Heart right ventricle (tissue), 16 donors: ENCODE measurements at regions not wholly inside any gene's neighbourhood (a gene's known extent, or its start where the extent isn't known, plus 50 kb on each side); places are given as distances from the start of the nearest gene placed in this dataset.

Experiments used
- ATAC-seq, 8 donors: fragments of 200-7000 bp; cut with Tn5 transposase; one replicate each; pipeline ENCODE4 v1.9.1; 2020; ENCODE audit warnings: mild to moderate bottlenecking in 8 of 8, moderate library complexity in 8 of 8, moderate number of reproducible peaks in 1 of 8
- DNase-seq, 2 donors: peaks; one replicate each; pipeline ENCODE4 v3.0.0-alpha.2; 2020
- H3K27ac ChIP-seq, 10 donors: fragments of 200-600 bp; sonication (generic) in 2 of 10; one replicate each; pipeline versions ENCODE4 v1.5.0 to v1.8.0; 2020 to 2022; ENCODE audit warnings: mild to moderate bottlenecking in 3 of 10
- H3K27me3 ChIP-seq, 7 donors: fragments of 200-600 bp; one replicate each; pipeline ENCODE4 v1.8.0; 2021 to 2022; ENCODE audit warnings: mild to moderate bottlenecking in 2 of 7
- H3K36me3 ChIP-seq, 9 donors: fragments of 200-600 bp; sonication (generic) in 1 of 9; one replicate each; pipeline versions ENCODE4 v1.5.0 to v1.8.0; 2020 to 2022; ENCODE audit warnings: mild to moderate bottlenecking in 2 of 9
- H3K4me1 ChIP-seq, 9 donors: fragments of 200-600 bp; sonication (generic) in 1 of 9; one replicate each; pipeline versions ENCODE4 v1.5.0 to v1.8.0; 2020 to 2022; ENCODE audit warnings: mild to moderate bottlenecking in 4 of 9
- H3K4me3 ChIP-seq, 10 donors: fragments of 200-600 bp; sonication (generic) in 2 of 10; one replicate each; pipeline versions ENCODE4 v1.5.0 to v1.8.0; 2020 to 2022; ENCODE audit warnings: mild to moderate bottlenecking in 7 of 10, moderate library complexity in 2 of 10
- H3K9me3 ChIP-seq, 11 donors: fragments of 200-600 bp in 10 of 11; sonication (generic) in 2 of 11; one replicate each; pipeline versions ENCODE4 v1.5.0 to v1.8.0; 2013 to 2022; ENCODE audit warnings: mild to moderate bottlenecking in 2 of 11, control low read depth in 1 of 11, moderate library complexity in 1 of 11
- CTCF ChIP-seq, 9 donors: fragments of 200-600 bp; sonication (generic) in 2 of 9; IDR thresholded peaks; one replicate each; pipeline versions ENCODE4 v1.5.0 to v1.8.0; 2021 to 2022; ENCODE audit warnings: antibody characterized with exemption in 9 of 9, mild to moderate bottlenecking in 5 of 9, moderate library complexity in 1 of 9
- WGBS, 2 donors: extraction: QIAGEN DNeasy Blood & Tissue Kit; methylation state at CpG; one replicate each; pipeline ENCODE4 v1.1.7; 2013; ENCODE audit warnings: inconsistent platforms in 1 of 2; 5-methylcytosine and 5-hydroxymethylcytosine counted together
- intact Hi-C, 10 donors: fragments of 100-400 bp; cut with DNase I; formaldehyde crosslinking; loops; one replicate each; pipeline versions ENCODE4 v1.11.1 to v1.14.2; 2022
- donor health status: Arrhythmogenic right ventricular cardiomyopathy.
- donor health status: ischemic (EF 13 %, LVEDD 7.1; RV severe dilation, severe dysfunction).
- donor health status: healthy with polysubstance abuse.
- donor health status: DM: no; HTN: yes; CAD: no.
- donor health status: DM: no; HTN: no; CAD: no.
- donor health status: ischemic (EF 25% LVEDD 6.9; RV normal size, moderate dysfunction).
- donor health status: ischemic (EF 25% LVEDD 5.7; RV mildly dilated, moderate dysfunction).
- donor health status: healthy.
- donor health status: DM: yes; HTN: yes; CAD: no.
- donor health status: Ischemic cardiomyopathy.
- donor health status: ischemic (EF 35%, LVEDD 5.7; RV mildly dilated, moderate dysfunction).
- donor health status: nonischemic (EF 11% LVEDD 7.7; RV severe dilation, severe dysfunction).
- donor health status: DM: yes; HTN: yes; CAD: no.
- donor health status: PGD.
- donor health status: ischemic (EF 29% LVEDD 5.4; RV normal size, mild dysfunction).
- donor health status: nonischemic (EF 23%, LVEDD 6.1; RV moderate dilation, normal function).

- peaks cover 0 to 5% (median 0%) of the 10 kb centered on the region in 9 donors for H3K4me1 ChIP-seq
- no peak overlapping the region for H3K4me3 ChIP-seq
- no peaks in the 10 kb centered on the region for H3K36me3 ChIP-seq
- H3K9me3 ChIP-seq, result peaks cover 0 to 7% (median 0%) of the 10 kb centered on the region in 11 donors
- H3K27ac ChIP-seq, result no peak overlapping the region
- intact Hi-C loops, result loop anchor here in 3 of 10 donors (5.0 kb wide), 2 partner anchors 232 to 237 kb away; no protein-coding TSS in a partner anchor
- no peak for ATAC-seq
- 79 to 86% methylated on average over 4 of the region's 4 CpGs for WGBS, 2 donors
- no peak for TF ChIP-seq CTCF (IDR thresholded peaks at IDR 0.05)
- H3K27me3 ChIP-seq, result peaks cover 0 to 11% (median 0%) of the 10 kb centered on the region in 7 donors
- DNase-seq, result no peak
Observed at GRCh38 chr12:5204831-5205230, 161.2 kb downstream of the KCNA5 start.

- 94 to 95% methylated on average over 6 of the region's 6 CpGs for WGBS, 2 donors
- no peak overlapping the region for H3K4me3 ChIP-seq
- TF ChIP-seq CTCF (IDR thresholded peaks at IDR 0.05), result no peak
- no peaks in the 10 kb centered on the region for H3K36me3 ChIP-seq
- no peak overlapping the region for H3K27ac ChIP-seq
- peaks cover 0 to 7% (median 0%) of the 10 kb centered on the region in 11 donors for H3K9me3 ChIP-seq
- intact Hi-C loops, result no loop called here
- peaks cover 0 to 7% (median 0%) of the 10 kb centered on the region in 7 donors for H3K27me3 ChIP-seq
- ATAC-seq (no peak), DNase-seq (no peak)
- H3K4me1 ChIP-seq, result no peaks in the 10 kb centered on the region
Observed at GRCh38 chr12:5206401-5207175, 162.9 kb downstream of the KCNA5 start.

GRCh38 chr12:5210179-5210922, 166.7 kb downstream of the KCNA5 start:
- peaks cover 0 to under 1% (median 0%) of the 10 kb centered on the region in 11 donors for H3K9me3 ChIP-seq
- WGBS, 2 donors, result 91 to 92% methylated on average over 11 of the region's 11 CpGs
- H3K27ac ChIP-seq, result no peak overlapping the region
- peaks cover 0 to 12% (median 0%) of the 10 kb centered on the region in 7 donors for H3K27me3 ChIP-seq
- intact Hi-C loops, result no loop called here
- no peak for TF ChIP-seq CTCF (IDR thresholded peaks at IDR 0.05)
- no peak overlapping the region for H3K4me3 ChIP-seq
- ATAC-seq, result no peak
- DNase-seq, result no peak
- no peaks in the 10 kb centered on the region for H3K36me3 ChIP-seq
- no peaks in the 10 kb centered on the region for H3K4me1 ChIP-seq

- TF ChIP-seq CTCF (IDR thresholded peaks at IDR 0.05), result no peak
- WGBS, 2 donors, result 89 to 97% methylated on average over 6 of the region's 6 CpGs
Observed at GRCh38 chr12:5210923-5211290, 167.2 kb downstream of the KCNA5 start.

More at GRCh38 chr12:5210923-5211290, 167.2 kb downstream of the KCNA5 start:
- Histone ChIP-seq H3K36me3 (no peaks in the 10 kb centered on the region), H3K27ac (no peak overlapping the region), H3K9me3 (no peaks in the 10 kb centered on the region), H3K27me3 (peaks cover 0 to 12% (median 0%) of the 10 kb centered on the region in 7 donors), H3K4me3 (no peak overlapping the region), H3K4me1 (no peaks in the 10 kb centered on the region)
- DNase-seq (no peak), ATAC-seq (no peak)
- intact Hi-C loops, result no loop called here
